ENCODE measurements at regions not wholly inside any gene's neighbourhood (a gene's known extent, or its start where the extent isn't known, plus 50 kb on each side); places are given as distances from the start of the nearest gene placed in this dataset.
A peak's percentile ranks its signal among the peaks of the same experiment; 100 is the strongest.

DNA sequence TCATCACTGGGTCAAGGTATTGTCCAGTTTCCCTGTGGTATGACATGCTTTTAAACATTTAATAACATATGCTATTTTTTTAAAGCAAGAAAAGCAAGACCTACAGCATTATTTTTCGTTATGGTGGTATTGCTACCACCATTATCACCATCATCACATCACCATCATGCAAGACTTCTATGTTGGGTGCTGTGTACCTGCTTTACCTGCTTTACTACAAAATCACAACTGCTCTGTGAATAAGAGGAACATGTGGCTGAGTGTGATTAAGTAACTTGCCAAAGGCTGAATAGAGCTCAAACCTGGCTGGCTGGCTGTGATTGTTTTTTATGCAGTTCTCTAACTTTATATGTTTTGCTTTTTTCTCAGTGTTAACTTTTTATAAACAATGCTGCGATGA is 140.8 kb upstream of the CLINT1 start:
- Histone ChIP-seq H3K27me3 (no peaks in the 10 kb centered on the region), H3K4me1 (peaks cover 0 to 19% (median 1%) of the 10 kb centered on the region in 3 donors), H3K27ac (no peak overlapping the region), H3K9me3 (no peaks in the 10 kb centered on the region), H3K36me3 (no peaks in the 10 kb centered on the region), H3K4me3 (no peak overlapping the region)
- 71 to 93% methylated on average over 2 of the region's 2 CpGs for WGBS, 2 donors
- no peak for TF ChIP-seq POLR2A (IDR thresholded peaks at IDR 0.05)
- TF ChIP-seq, protein P1, sequence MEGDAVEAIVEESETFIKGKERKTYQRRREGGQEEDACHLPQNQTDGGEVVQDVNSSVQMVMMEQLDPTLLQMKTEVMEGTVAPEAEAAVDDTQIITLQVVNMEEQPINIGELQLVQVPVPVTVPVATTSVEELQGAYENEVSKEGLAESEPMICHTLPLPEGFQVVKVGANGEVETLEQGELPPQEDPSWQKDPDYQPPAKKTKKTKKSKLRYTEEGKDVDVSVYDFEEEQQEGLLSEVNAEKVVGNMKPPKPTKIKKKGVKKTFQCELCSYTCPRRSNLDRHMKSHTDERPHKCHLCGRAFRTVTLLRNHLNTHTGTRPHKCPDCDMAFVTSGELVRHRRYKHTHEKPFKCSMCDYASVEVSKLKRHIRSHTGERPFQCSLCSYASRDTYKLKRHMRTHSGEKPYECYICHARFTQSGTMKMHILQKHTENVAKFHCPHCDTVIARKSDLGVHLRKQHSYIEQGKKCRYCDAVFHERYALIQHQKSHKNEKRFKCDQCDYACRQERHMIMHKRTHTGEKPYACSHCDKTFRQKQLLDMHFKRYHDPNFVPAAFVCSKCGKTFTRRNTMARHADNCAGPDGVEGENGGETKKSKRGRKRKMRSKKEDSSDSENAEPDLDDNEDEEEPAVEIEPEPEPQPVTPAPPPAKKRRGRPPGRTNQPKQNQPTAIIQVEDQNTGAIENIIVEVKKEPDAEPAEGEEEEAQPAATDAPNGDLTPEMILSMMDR (IDR thresholded peaks at IDR 0.05): no peak
- DNase-seq: no peak
- intact Hi-C loops (cut with DNase I): loop anchor here (10.0 kb wide), 2 partner anchors 145 to 435 kb away; partner anchors contain the start of gene CLINT1

DNA sequence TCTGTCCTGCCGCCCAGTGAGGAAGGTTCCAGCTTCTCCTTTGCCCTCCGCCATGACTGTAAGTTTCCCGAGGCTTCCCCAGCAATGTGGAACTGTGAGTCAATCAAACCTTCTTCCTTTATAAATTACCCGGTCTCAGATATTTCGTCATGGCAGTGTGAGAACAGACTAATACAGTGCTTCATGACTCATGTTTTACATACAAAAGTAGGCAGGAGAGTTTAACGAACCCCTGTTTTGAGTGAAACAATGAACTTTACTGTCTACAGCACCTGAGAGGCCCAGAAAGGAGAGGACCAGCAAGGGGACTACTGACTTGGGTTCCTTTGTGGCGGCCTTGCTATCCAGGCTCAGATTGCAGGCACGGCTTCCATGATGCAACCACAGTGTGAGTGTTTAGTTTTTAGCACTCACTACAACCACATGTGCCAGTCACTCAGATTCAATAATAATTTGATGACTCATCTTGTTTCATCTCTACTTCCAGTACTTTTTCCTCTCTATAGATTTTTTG is 139.1 kb upstream of the CLINT1 start:
- DNase-seq: no peak
- intact Hi-C loops (cut with DNase I): loop anchor here (10.0 kb wide), 1 partner anchor 143 kb away; the partner anchor contains the start of gene CLINT1
- Histone ChIP-seq H3K4me3 (no peak overlapping the region), H3K9me3 (no peaks in the 10 kb centered on the region), H3K27ac (peak overlapping the region in 2 of 4 donors; percentile 31 to 43), H3K36me3 (no peaks in the 10 kb centered on the region), H3K4me1 (peaks cover 0 to 32% (median 5%) of the 10 kb centered on the region in 3 donors), H3K27me3 (no peaks in the 10 kb centered on the region)
- TF ChIP-seq, protein P1 (IDR thresholded peaks at IDR 0.05): no peak
- TF ChIP-seq POLR2A (IDR thresholded peaks at IDR 0.05): no peak
- 38 to 50% methylated on average over 7 to 8 of the region's 8 CpGs for WGBS, 2 donors

DNA sequence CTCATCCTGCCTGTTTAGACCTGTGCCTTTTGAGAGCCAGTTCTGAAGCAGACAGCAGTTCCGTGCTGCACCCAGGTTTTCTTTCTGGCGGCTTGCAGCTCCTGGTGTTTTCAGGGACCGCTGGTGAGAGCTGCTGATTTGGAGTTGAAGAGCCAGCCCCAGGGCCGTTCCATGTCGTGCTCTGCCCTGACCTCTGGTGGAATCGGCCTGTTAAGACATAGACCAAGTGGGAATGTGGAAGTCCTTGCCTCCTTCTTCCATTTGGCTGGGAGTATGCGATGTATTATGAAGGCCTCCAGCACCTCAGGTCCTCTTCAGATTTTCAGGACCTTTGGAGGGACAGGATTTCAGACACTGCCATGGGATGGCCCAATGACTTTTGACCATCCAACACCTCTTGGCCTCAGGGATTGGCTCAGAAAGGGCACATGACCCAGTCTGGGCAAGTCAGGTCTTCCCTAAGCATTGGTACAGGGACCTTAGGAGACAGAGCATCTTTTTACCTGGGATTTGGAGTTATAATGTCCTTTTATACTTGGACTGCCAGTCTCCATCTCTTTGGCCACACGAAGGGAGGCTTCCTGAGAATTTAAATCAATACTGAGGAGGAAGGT is 136.1 kb upstream of the CLINT1 start:
- H3K36me3 ChIP-seq: no peaks in the 10 kb centered on the region
- TF ChIP-seq POLR2A (IDR thresholded peaks at IDR 0.05): no peak
- TF ChIP-seq, protein P1 (IDR thresholded peaks at IDR 0.05): peak; percentile 34 to 85 (median 78)
- H3K9me3 ChIP-seq: no peaks in the 10 kb centered on the region
- H3K4me3 ChIP-seq: no peak overlapping the region
- H3K4me1 ChIP-seq: peaks cover 0 to 32% (median 5%) of the 10 kb centered on the region in 3 donors
- intact Hi-C loops (cut with DNase I): loop anchor here (10.0 kb wide), 1 partner anchor 140 kb away; the partner anchor contains the start of gene CLINT1
- 22 to 28% methylated on average over 5 to 6 of the region's 8 CpGs for WGBS, 2 donors
- H3K27me3 ChIP-seq: no peaks in the 10 kb centered on the region
- peak overlapping the region in 2 of 4 donors; percentile 3 to 18 for H3K27ac ChIP-seq
- no peak for DNase-seq

DNA sequence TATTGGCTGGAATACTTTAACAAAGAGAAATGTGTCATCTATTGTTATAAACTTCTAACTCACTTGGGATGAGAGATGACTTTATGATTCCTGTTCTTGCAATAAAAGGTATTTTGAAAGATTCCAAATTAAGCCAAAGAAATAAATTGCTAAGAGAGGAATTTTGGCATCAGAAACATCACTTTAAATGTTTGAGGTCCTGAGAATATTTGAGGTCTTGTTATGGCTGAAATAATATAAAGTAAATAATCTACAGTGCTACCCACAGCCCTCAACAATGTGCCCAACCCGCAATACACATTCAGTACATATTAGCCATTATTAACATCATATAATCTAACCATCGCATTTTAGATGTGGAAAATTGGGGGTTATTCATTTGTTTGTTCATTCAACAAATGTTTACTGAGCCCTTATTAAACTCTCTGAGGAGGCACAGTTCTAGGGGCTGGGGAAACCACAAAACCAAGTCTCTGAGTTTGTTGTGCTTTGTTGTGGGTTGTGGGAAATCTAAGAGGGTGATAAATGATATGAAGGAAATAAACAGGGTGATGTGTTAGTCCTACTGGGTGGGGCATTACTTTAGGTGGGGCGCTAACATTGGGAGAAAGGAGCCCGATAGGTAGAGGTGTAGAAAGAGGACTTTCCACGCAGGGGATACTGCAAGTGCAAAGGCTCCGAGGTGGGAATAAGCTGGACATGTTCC is 135.2 kb upstream of the CLINT1 start:
- DNase-seq: no peak
- H3K27ac ChIP-seq: peak overlapping the region in 2 of 4 donors; percentile 3 to 18
- 61 to 64% methylated on average over 6 of the region's 6 CpGs for WGBS, 2 donors
- H3K36me3 ChIP-seq: no peaks in the 10 kb centered on the region
- H3K4me3 ChIP-seq: no peak overlapping the region
- H3K4me1 ChIP-seq: peaks cover 0 to 29% (median 5%) of the 10 kb centered on the region in 3 donors
- no peaks in the 10 kb centered on the region for H3K9me3 ChIP-seq
- TF ChIP-seq POLR2A (IDR thresholded peaks at IDR 0.05): no peak
- TF ChIP-seq, protein P1 (IDR thresholded peaks at IDR 0.05): no peak
- H3K27me3 ChIP-seq: no peaks in the 10 kb centered on the region
- intact Hi-C loops (cut with DNase I): loop anchor here (10.0 kb wide), 1 partner anchor 139 kb away; the partner anchor contains the start of gene CLINT1

DNA sequence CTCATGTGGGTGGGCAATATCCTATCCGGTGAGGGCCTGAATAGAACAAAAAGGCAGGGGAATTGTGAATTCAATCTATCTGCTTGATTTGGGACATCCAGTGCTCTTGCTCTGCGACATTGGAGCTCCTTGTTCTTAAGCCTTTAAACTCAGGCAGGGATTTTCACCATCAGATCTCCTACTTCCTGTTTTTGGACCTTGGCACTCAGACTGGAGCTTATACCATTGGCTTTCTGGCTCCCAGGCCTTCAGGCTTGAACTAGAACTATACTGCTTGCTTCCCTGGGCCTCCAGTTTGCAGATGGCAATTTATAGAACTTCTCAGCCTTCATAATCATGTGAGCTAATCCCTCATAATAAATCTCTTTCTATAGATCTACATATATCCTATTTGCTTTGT is 134.3 kb upstream of the CLINT1 start:
- Histone ChIP-seq H3K9me3 (no peaks in the 10 kb centered on the region), H3K27me3 (no peaks in the 10 kb centered on the region)
- 78 to 87% methylated on average over 2 of the region's 2 CpGs for WGBS, 2 donors

More for the DNA sequence above, 134.3 kb upstream of the CLINT1 start:
- Histone ChIP-seq H3K4me3 (no peak overlapping the region), H3K4me1 (peaks cover 0 to 27% (median 5%) of the 10 kb centered on the region in 3 donors), H3K36me3 (no peaks in the 10 kb centered on the region), H3K27ac (no peak overlapping the region)
- intact Hi-C loops (cut with DNase I): loop anchor here (10.0 kb wide), 1 partner anchor 138 kb away; the partner anchor contains the start of gene CLINT1
- TF ChIP-seq, protein P1 (IDR thresholded peaks at IDR 0.05): no peak
- TF ChIP-seq POLR2A (IDR thresholded peaks at IDR 0.05): no peak
- DNase-seq: no peak
